Chondrocyte (in vitro differentiated cells): ENCODE measurements at regions not wholly inside any gene's neighbourhood (a gene's known extent, or its start where the extent isn't known, plus 50 kb on each side); places are given as distances from the start of the nearest gene placed in this dataset.

ENCODE experiments used
- DNase-seq: peaks from one replicate; pipeline ENCODE4 v3.0.0; 2021; ENCODE audit warnings: mixed read lengths, low spot score
- H3K27ac Mint-ChIP-seq: one replicate; pipeline ENCODE4 v1.8.0; 2021; ENCODE audit warnings: mild to moderate bottlenecking, moderate library complexity, mixed read lengths; ENCODE audit not compliant: unreplicated experiment
- H3K27me3 Mint-ChIP-seq: 2 replicates; pipeline ENCODE4 v1.8.0; 2021; ENCODE audit warnings: low read depth, mixed read lengths
- H3K36me3 Mint-ChIP-seq: 2 replicates; pipeline ENCODE4 v1.8.0; 2021; ENCODE audit warnings: low read depth, mixed read lengths
- H3K4me1 Mint-ChIP-seq: 2 replicates; pipeline ENCODE4 v1.8.0; 2021; ENCODE audit warnings: low read depth, mild to moderate bottlenecking, mixed read lengths
- H3K4me3 Mint-ChIP-seq: one replicate; pipeline ENCODE4 v1.8.0; 2021; ENCODE audit warnings: mild to moderate bottlenecking, moderate library complexity, mixed read lengths; ENCODE audit not compliant: unreplicated experiment
- H3K9me3 Mint-ChIP-seq: 2 replicates; pipeline ENCODE4 v1.8.0; 2021; ENCODE audit warnings: low read depth, mixed read lengths
- TF ChIP-seq, protein P1 (sequence below): fragments of 200-600 bp; sonication (generic); IDR thresholded peaks from 2 replicates; pipeline ENCODE4 v1.5.0; 2021; ENCODE audit warnings: antibody characterized with exemption, mild to moderate bottlenecking, moderate library complexity

DNA sequence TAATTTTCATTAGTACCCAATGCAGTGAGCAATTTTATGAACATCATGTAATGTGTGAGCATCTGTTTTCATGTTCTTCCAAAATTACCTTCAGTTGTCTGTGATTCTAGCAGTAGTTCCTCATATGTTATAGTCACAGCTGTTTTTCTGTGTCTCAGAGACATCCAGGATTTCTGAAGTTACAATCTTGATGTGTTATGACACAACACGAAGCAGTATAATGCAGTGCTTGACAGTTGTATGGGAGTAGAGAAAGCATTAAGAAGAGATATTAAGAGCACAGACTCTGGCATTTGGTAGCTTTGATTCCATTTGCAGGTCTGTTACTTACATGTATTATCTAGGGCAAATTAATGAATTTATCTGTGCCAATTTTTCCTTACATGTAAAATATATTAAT lies 414.7 kb upstream of the PCDH15 start:
- H3K9me3 Mint-ChIP-seq, result no peaks in the 10 kb centered on the region
- TF ChIP-seq, protein P1, sequence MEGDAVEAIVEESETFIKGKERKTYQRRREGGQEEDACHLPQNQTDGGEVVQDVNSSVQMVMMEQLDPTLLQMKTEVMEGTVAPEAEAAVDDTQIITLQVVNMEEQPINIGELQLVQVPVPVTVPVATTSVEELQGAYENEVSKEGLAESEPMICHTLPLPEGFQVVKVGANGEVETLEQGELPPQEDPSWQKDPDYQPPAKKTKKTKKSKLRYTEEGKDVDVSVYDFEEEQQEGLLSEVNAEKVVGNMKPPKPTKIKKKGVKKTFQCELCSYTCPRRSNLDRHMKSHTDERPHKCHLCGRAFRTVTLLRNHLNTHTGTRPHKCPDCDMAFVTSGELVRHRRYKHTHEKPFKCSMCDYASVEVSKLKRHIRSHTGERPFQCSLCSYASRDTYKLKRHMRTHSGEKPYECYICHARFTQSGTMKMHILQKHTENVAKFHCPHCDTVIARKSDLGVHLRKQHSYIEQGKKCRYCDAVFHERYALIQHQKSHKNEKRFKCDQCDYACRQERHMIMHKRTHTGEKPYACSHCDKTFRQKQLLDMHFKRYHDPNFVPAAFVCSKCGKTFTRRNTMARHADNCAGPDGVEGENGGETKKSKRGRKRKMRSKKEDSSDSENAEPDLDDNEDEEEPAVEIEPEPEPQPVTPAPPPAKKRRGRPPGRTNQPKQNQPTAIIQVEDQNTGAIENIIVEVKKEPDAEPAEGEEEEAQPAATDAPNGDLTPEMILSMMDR, result no peak
- no peak overlapping the region for H3K27ac Mint-ChIP-seq
- DNase-seq, result no peak
- H3K36me3 Mint-ChIP-seq, result no peaks in the 10 kb centered on the region
- peaks cover 3% of the 10 kb centered on the region for H3K27me3 Mint-ChIP-seq
- peaks cover 5% of the 10 kb centered on the region for H3K4me1 Mint-ChIP-seq
- no peak overlapping the region for H3K4me3 Mint-ChIP-seq

DNA sequence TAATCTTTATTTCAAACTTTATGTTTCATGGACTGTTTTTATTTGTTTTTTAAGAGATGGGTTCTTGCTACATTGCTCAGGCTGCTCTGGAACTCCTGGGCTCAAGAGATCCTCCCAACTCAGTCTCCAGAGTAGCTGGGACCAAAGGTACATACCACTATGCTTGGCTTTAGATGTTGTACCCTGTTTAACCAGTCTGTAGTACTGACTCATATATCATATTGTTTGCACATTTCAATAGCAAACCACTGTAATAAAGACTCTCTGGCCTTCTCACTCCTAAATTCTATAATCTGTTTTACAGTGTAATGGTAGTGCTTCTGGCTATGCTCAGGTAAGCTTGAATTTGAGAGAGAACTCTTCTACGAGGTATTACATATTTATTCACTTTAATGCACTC lies 413.6 kb upstream of the PCDH15 start:
- Mint-ChIP-seq H3K4me1 (peaks cover 5% of the 10 kb centered on the region), H3K9me3 (peaks cover 2% of the 10 kb centered on the region), H3K36me3 (no peaks in the 10 kb centered on the region), H3K4me3 (no peak overlapping the region), H3K27me3 (peaks cover 5% of the 10 kb centered on the region), H3K27ac (no peak overlapping the region)
- TF ChIP-seq, protein P1, result no peak
- DNase-seq, result no peak

DNA sequence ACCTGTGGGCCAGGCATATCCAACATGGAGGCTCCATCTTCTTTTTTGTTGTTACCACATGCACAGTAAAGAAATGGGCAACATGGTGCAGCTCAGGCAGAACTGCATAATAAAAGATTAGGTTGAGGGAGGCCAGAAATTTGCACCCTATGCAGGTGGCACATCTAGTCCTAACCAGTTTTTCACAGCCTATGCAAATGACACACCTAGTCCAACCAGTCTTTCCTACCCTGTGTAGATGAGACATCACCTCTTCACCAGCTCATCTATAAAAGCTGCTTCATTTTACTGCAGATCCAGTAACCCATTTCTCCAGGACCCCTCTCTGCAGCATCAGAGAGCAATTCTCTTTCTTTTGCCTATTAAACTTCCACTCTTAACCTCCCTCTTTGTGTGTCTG lies 411.0 kb upstream of the PCDH15 start:
- Mint-ChIP-seq H3K4me3 (no peak overlapping the region), H3K4me1 (no peaks in the 10 kb centered on the region), H3K27me3 (peaks cover 9% of the 10 kb centered on the region), H3K27ac (no peak overlapping the region), H3K9me3 (peaks cover 2% of the 10 kb centered on the region), H3K36me3 (no peaks in the 10 kb centered on the region)
- TF ChIP-seq, protein P1, result no peak
- DNase-seq, result no peak

DNA sequence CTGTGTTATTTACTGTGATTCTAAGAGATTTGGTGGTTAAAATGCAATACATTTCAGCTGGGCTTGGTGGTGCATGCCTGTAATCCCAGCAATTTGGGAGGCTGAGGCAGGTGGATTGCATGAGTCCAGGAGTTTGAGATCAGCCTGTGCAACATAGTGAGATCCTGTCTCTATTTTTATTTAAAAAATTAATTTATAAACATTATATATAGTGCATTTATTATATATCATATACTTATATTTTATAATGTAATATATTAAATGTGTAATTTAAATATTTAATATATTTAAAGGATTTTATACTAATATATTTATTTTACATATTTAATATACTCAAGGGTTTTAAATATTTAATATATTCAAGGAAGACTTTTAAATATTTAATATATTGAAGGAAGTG lies 402.8 kb upstream of the PCDH15 start:
- Mint-ChIP-seq H3K27ac (no peak overlapping the region), H3K9me3 (peaks cover 7% of the 10 kb centered on the region), H3K4me3 (no peak overlapping the region), H3K4me1 (peaks cover 3% of the 10 kb centered on the region), H3K27me3 (no peaks in the 10 kb centered on the region), H3K36me3 (no peaks in the 10 kb centered on the region)
- DNase-seq, result no peak
- TF ChIP-seq, protein P1, result no peak

DNA sequence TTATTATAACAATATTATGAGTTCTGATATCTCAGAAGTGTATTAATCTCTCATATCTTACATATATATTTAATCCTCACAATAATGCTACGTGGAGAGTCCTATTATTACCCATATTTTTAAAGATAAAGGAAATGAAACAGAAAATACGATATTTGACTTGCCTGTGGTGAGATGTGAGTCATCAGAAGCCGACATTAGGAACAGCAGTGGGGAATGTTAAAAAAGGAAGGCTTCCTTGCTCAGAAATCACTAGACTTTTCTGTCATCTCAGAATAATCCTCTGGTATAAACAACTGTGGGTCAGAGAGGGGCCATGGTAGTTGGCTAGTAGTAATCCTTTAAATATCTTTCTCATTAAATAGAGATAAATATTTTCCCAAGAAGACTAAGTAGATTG lies 402.3 kb upstream of the PCDH15 start:
- TF ChIP-seq, protein P1, result no peak
- DNase-seq, result no peak
- Mint-ChIP-seq H3K9me3 (peaks cover 10% of the 10 kb centered on the region), H3K4me1 (peaks cover 3% of the 10 kb centered on the region), H3K27me3 (no peaks in the 10 kb centered on the region), H3K27ac (no peak overlapping the region), H3K4me3 (no peak overlapping the region), H3K36me3 (no peaks in the 10 kb centered on the region)
